Lower lobe of right lung (tissue), 2 donors: ENCODE measurements at regions not wholly inside any gene's neighbourhood (a gene's known extent, or its start where the extent isn't known, plus 50 kb on each side); places are given as distances from the start of the nearest gene placed in this dataset.

Experiments used
- ATAC-seq, 2 donors: fragments of 200-7000 bp; cut with Tn5 transposase; one replicate each; pipeline ENCODE4 v1.9.1; 2020 to 2022; ENCODE audit warnings: mild to moderate bottlenecking in 2 of 2, moderate library complexity in 2 of 2
- DNase-seq: peaks from one replicate; pipeline ENCODE4 v3.0.0-alpha.2; 2020
- H3K27ac ChIP-seq: fragments of 200-600 bp; one replicate; pipeline ENCODE4 v1.8.0; 2022
- H3K27me3 ChIP-seq: fragments of 200-600 bp; one replicate; pipeline ENCODE4 v1.8.0; 2022; ENCODE audit warnings: low read depth
- H3K36me3 ChIP-seq: fragments of 200-600 bp; one replicate; pipeline ENCODE4 v1.8.0; 2022; ENCODE audit warnings: mild to moderate bottlenecking
- H3K4me1 ChIP-seq: fragments of 200-600 bp; one replicate; pipeline ENCODE4 v1.8.0; 2022
- H3K4me3 ChIP-seq: fragments of 200-600 bp; one replicate; pipeline ENCODE4 v1.8.0; 2022; ENCODE audit warnings: mild to moderate bottlenecking
- H3K9me3 ChIP-seq: fragments of 200-600 bp; one replicate; pipeline ENCODE4 v1.8.0; 2022
- intact Hi-C: fragments of 100-400 bp; cut with DNase I; formaldehyde crosslinking; loops from one replicate; pipeline ENCODE4 v1.11.0; 2022
- TF ChIP-seq, protein P1 (sequence below): fragments of 200-600 bp; IDR thresholded peaks from one replicate; pipeline ENCODE4 v1.8.0; 2022; ENCODE audit warnings: antibody characterized with exemption, mild to moderate bottlenecking
- donor health status: DM: no; HTN: yes; CAD: no; lungs with severe emphysema.

DNA sequence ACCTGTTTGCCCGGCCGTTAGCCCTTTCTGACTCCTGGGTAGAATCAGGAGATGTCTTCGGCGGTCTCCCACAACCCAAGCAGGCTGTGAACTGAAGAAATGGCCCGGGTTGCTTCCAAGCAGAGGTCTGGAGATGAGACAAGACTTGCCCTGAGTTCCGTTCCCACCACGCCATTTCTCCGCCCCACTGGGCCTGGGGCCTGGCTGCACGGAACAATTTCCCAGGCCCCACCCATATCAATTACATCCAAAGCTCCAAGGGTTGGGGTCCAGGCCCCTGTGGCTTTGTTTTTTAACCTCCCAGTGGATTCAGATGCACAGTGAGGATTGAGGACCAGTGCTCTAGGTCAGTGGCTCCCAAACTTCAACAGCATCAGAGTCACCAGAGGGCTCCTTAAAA is 214.5 kb upstream of the ARID1B start:
- H3K9me3 ChIP-seq: peaks cover 6% of the 10 kb centered on the region
- intact Hi-C loops: no loop called here
- no peaks in the 10 kb centered on the region for H3K4me1 ChIP-seq
- DNase-seq (no peak), ATAC-seq (no peak)
- TF ChIP-seq, protein P1, sequence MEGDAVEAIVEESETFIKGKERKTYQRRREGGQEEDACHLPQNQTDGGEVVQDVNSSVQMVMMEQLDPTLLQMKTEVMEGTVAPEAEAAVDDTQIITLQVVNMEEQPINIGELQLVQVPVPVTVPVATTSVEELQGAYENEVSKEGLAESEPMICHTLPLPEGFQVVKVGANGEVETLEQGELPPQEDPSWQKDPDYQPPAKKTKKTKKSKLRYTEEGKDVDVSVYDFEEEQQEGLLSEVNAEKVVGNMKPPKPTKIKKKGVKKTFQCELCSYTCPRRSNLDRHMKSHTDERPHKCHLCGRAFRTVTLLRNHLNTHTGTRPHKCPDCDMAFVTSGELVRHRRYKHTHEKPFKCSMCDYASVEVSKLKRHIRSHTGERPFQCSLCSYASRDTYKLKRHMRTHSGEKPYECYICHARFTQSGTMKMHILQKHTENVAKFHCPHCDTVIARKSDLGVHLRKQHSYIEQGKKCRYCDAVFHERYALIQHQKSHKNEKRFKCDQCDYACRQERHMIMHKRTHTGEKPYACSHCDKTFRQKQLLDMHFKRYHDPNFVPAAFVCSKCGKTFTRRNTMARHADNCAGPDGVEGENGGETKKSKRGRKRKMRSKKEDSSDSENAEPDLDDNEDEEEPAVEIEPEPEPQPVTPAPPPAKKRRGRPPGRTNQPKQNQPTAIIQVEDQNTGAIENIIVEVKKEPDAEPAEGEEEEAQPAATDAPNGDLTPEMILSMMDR: no peak
- H3K27ac ChIP-seq: no peak overlapping the region
- no peaks in the 10 kb centered on the region for H3K27me3 ChIP-seq
- H3K4me3 ChIP-seq: no peak overlapping the region
- H3K36me3 ChIP-seq: no peaks in the 10 kb centered on the region

DNA sequence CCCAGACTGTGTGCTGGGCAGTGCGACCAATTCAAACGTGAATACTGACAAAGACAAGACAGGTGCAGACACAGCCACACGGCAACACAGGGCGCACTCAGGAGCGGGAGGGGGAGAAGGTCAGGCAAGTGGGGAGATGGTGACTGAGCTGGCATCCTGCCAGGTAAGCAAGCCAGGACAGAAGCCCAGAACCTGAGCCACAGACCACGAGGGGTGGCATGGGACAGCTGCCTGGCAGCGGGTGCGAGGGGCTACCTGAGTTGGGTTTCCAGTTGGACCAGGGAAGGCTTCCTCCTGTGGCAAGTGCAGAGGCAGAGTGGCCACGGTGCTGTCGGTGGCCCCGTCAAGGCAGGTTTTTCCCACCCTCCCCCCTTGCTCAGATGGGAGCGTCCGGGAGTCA is 215.2 kb upstream of the ARID1B start:
- no peak for DNase-seq
- no peaks in the 10 kb centered on the region for H3K4me1 ChIP-seq
- TF ChIP-seq, protein P1: no peak
- no peaks in the 10 kb centered on the region for H3K36me3 ChIP-seq
- no peak overlapping the region for H3K4me3 ChIP-seq
- ATAC-seq: no peak
- intact Hi-C loops: no loop called here
- H3K27me3 ChIP-seq: no peaks in the 10 kb centered on the region
- peaks cover 6% of the 10 kb centered on the region for H3K9me3 ChIP-seq
- H3K27ac ChIP-seq: no peak overlapping the region

DNA sequence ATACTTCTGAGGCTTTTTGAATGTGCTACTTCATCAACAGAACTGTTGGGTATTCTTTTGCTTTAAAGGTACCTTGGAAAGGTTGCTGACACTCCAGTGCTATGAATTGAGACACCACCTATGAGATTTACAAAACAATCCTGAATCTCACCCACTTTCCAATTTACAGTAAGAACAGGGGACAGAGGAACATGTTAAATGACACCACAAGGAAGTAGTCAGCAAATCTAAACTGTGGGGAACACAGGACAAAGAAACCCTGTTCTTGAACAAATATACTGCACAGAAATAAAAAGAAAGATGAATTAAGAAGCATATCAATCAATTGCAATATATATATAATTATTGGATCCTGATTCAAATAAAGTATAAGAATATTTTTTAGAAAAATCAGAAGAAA is 216.7 kb upstream of the ARID1B start:
- intact Hi-C loops: no loop called here
- no peaks in the 10 kb centered on the region for H3K4me1 ChIP-seq
- TF ChIP-seq, protein P1: no peak
- H3K36me3 ChIP-seq: no peaks in the 10 kb centered on the region
- no peaks in the 10 kb centered on the region for H3K27me3 ChIP-seq
- ATAC-seq (no peak), DNase-seq (no peak)
- no peak overlapping the region for H3K27ac ChIP-seq
- no peak overlapping the region for H3K4me3 ChIP-seq
- H3K9me3 ChIP-seq: peaks cover 6% of the 10 kb centered on the region

DNA sequence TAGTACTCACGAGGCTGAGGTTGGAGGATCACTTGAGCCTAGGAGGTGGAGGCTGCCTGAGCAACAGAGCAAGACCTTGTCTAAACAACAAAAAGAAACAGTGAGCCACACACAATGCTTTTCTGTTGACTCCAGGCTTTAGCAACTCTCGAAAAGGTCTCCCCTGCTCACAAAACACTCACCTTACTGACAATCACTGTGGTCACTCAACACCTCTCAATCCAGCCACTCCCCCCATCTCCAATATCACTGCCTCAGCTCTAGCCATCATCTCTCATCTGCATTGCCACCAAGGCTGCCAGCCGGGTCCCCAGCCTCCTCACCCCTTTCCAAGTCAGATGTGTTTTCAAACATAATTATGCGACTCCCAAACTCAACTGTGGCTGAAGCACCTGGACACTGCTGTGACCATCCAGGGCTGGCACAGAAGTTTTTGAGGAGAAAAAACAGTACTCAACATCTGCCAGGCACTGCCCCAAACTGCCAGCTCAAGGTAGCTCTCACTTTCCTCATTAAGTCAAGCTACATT is 218.0 kb upstream of the ARID1B start:
- Histone ChIP-seq H3K36me3 (no peaks in the 10 kb centered on the region), H3K4me1 (no peaks in the 10 kb centered on the region), H3K4me3 (no peak overlapping the region), H3K27ac (no peak overlapping the region), H3K9me3 (peaks cover 6% of the 10 kb centered on the region), H3K27me3 (no peaks in the 10 kb centered on the region)
- intact Hi-C loops: no loop called here
- TF ChIP-seq, protein P1: no peak
- DNase-seq (no peak), ATAC-seq (no peak)

DNA sequence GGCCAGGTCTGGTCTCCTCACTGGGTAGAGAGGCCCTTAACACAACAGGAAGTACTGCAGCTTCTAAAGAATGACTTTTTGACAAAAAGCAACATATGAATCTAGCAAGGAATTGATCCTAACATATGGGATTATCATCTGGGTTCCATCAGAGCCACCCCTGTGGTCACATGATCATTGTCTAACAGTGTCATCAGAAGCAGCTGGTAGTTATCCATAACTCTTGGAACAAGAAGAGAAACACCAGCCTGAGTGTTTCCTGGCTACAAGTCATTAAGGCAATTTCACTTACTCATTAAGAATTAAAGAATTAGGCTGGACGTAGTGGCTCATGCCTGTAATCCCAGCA is 219.3 kb upstream of the ARID1B start:
- peaks cover 6% of the 10 kb centered on the region for H3K9me3 ChIP-seq
- TF ChIP-seq, protein P1: no peak
- no peak overlapping the region for H3K4me3 ChIP-seq
- DNase-seq (no peak), ATAC-seq (peak in 1 of 2 donors; percentile 20)
- intact Hi-C loops: no loop called here
- no peaks in the 10 kb centered on the region for H3K4me1 ChIP-seq
- peak overlapping the region; percentile 0 for H3K27ac ChIP-seq
- H3K36me3 ChIP-seq: no peaks in the 10 kb centered on the region
- no peaks in the 10 kb centered on the region for H3K27me3 ChIP-seq
